Neural cell (in vitro differentiated cells): ENCODE measurements at regions not wholly inside any gene's neighbourhood (a gene's known extent, or its start where the extent isn't known, plus 50 kb on each side); places are given as distances from the start of the nearest gene placed in this dataset.

Source experiments
- H2AFZ ChIP-seq: fragments of 200-600, 300-800 bp; sonication (generic), shearing (Covaris generic); 2 replicates; pipeline ENCODE4 v1.6.0; 2014; ENCODE audit warnings: low read depth, mild to moderate bottlenecking, antibody characterized with exemption, low read length, moderate library complexity
- H3F3A ChIP-seq: fragments of 200-600 bp; shearing (Covaris generic); 2 replicates; pipeline ENCODE4 v1.6.1; 2016; ENCODE audit warnings: mild to moderate bottlenecking, moderate library complexity, mixed read lengths, antibody characterized with exemption, low read length; ENCODE audit not compliant: insufficient read depth, poor library complexity, severe bottlenecking
- H3K27ac ChIP-seq: fragments of 200-600, 300-800 bp; sonication (generic), shearing (Covaris generic); 2 replicates; pipeline ENCODE4 v1.5.1; 2014; ENCODE audit warnings: mild to moderate bottlenecking, low read length, moderate library complexity
- H3K27me3 ChIP-seq: fragments of 300-800, 200-600 bp; sonication (generic), shearing (Covaris generic); 2 replicates; pipeline ENCODE4 v1.6.0; 2014; ENCODE audit warnings: mild to moderate bottlenecking, low read depth, low read length, moderate library complexity; ENCODE audit not compliant: insufficient read depth
- H3K36me3 ChIP-seq: fragments of 300-800, 200-600 bp; sonication (generic), shearing (Covaris generic); 2 replicates; pipeline ENCODE4 v1.5.1; 2014; ENCODE audit warnings: mild to moderate bottlenecking, antibody characterized with exemption, low read length, moderate library complexity; ENCODE audit not compliant: insufficient read depth
- H3K4me2 ChIP-seq: fragments of 300-800, 200-600 bp; sonication (generic), shearing (Covaris generic); 2 replicates; pipeline ENCODE4 v1.6.0; 2014; ENCODE audit warnings: mild to moderate bottlenecking, low read length
- H3K4me3 ChIP-seq: fragments of 300-800, 200-600 bp; sonication (generic), shearing (Covaris generic); 2 replicates; pipeline ENCODE4 v1.5.1; 2014; ENCODE audit warnings: mild to moderate bottlenecking, low read length, moderate library complexity
- H3K79me2 ChIP-seq: fragments of 200-600 bp; shearing (Covaris generic); replicated peaks from 2 replicates; pipeline ENCODE4 v1.6.0; 2014; ENCODE audit warnings: mild to moderate bottlenecking, low read length, moderate library complexity; ENCODE audit not compliant: insufficient read depth
- H3K9ac ChIP-seq: fragments of 300-800, 200-600 bp; sonication (generic), shearing (Covaris generic); 2 replicates; pipeline ENCODE4 v1.6.1; 2016; ENCODE audit warnings: mild to moderate bottlenecking, low read length, mixed read lengths
- H3K9me2 ChIP-seq: fragments of 200-600 bp; shearing (Covaris generic); 2 replicates; pipeline ENCODE4 v1.6.1; 2016; ENCODE audit warnings: mild to moderate bottlenecking, low read length, mixed read lengths; ENCODE audit not compliant: insufficient read depth
- H3K9me3 ChIP-seq: fragments of 200-600, 300-800 bp; sonication (generic), shearing (Covaris generic); 2 replicates; pipeline ENCODE4 v1.6.1; 2016; ENCODE audit warnings: mild to moderate bottlenecking, mixed run types, low read length, moderate library complexity, mixed read lengths
- H4K20me1 ChIP-seq: fragments of 200-600 bp; shearing (Covaris generic); 2 replicates; pipeline ENCODE4 v1.6.1; 2016; ENCODE audit warnings: mild to moderate bottlenecking, mixed run types; ENCODE audit not compliant: insufficient read depth
- EP300 ChIP-seq: fragments of 450-650 bp; conservative IDR thresholded peaks from 2 replicates; pipeline ENCODE4 v1.6.1; 2014; ENCODE audit warnings: antibody characterized with exemption, mild to moderate bottlenecking, moderate library complexity; ENCODE audit not compliant: poor library complexity, severe bottlenecking
- EZH2 ChIP-seq: fragments of 200-600, 300-800 bp; shearing (Covaris generic), sonication (generic); IDR thresholded peaks from 2 replicates; pipeline ENCODE4 v1.6.1; 2014; ENCODE audit warnings: antibody characterized with exemption, low read length, borderline replicate concordance, mild to moderate bottlenecking; ENCODE audit not compliant: insufficient read depth, poor library complexity, severe bottlenecking
- MXI1 ChIP-seq: fragments of 450-650 bp; conservative IDR thresholded peaks from 2 replicates; pipeline ENCODE4 v1.6.1; 2014; ENCODE audit warnings: antibody characterized with exemption, mild to moderate bottlenecking; ENCODE audit not compliant: poor library complexity, severe bottlenecking
- POLR2AphosphoS5 ChIP-seq: IDR thresholded peaks from 2 replicates; pipeline ENCODE4 v1.6.1; 2012
- RAD21 ChIP-seq: fragments of 450-650 bp; conservative IDR thresholded peaks from 2 replicates; pipeline ENCODE4 v1.6.1; 2014; ENCODE audit warnings: antibody characterized with exemption, mild to moderate bottlenecking, moderate library complexity
- REST ChIP-seq: IDR thresholded peaks from 2 replicates; pipeline ENCODE4 v1.6.1; 2012; ENCODE audit warnings: borderline replicate concordance
- SMC3 ChIP-seq: fragments of 450-650 bp; conservative IDR thresholded peaks from 2 replicates; pipeline ENCODE4 v1.6.1; 2014; ENCODE audit warnings: antibody characterized with exemption, mild to moderate bottlenecking, moderate library complexity; ENCODE audit not compliant: poor library complexity
- TAF1 ChIP-seq: IDR thresholded peaks from 2 replicates; pipeline ENCODE4 v1.6.1; 2012; ENCODE audit warnings: low read depth
- TF ChIP-seq, protein P1 (sequence below): fragments of 450-650 bp; IDR thresholded peaks from 2 replicates; pipeline ENCODE4 v1.5.1; 2014; ENCODE audit warnings: antibody characterized with exemption, mild to moderate bottlenecking, moderate library complexity; ENCODE audit not compliant: poor library complexity, severe bottlenecking

DNA sequence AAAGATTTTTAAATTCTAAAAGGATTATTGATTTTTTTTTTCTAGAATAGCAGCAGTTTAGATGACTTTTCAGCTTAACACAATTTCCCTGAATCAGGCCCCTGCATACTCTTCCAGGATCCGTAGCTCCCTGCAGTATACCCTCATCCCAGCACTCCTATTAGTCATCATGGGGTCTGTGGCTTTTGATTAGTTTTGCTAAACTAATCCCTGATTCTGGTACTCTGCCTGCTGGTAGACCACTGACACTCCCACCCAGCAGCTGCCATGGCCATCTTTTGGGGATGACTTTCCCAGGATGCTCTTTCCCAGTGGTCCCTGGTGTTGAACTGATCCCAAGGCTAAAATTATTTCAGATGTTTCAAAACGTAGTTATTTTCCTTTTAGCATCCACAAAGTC, 802.0 kb downstream of the RAPGEF2 start:
- H3K79me2 ChIP-seq = no peaks in the 10 kb centered on the region
- H3K9me3 ChIP-seq = no peaks in the 10 kb centered on the region
- H3K27me3 ChIP-seq = no peaks in the 10 kb centered on the region
- H3K4me3 ChIP-seq = no peak overlapping the region
- H3K27ac ChIP-seq = no peak overlapping the region
- H3K4me2 ChIP-seq = no peak overlapping the region
- TF ChIP-seq EP300 = no peak
- TF ChIP-seq EZH2 = no peak
- no peak for TF ChIP-seq RAD21
- no peak for TF ChIP-seq REST
- TF ChIP-seq, protein P1, sequence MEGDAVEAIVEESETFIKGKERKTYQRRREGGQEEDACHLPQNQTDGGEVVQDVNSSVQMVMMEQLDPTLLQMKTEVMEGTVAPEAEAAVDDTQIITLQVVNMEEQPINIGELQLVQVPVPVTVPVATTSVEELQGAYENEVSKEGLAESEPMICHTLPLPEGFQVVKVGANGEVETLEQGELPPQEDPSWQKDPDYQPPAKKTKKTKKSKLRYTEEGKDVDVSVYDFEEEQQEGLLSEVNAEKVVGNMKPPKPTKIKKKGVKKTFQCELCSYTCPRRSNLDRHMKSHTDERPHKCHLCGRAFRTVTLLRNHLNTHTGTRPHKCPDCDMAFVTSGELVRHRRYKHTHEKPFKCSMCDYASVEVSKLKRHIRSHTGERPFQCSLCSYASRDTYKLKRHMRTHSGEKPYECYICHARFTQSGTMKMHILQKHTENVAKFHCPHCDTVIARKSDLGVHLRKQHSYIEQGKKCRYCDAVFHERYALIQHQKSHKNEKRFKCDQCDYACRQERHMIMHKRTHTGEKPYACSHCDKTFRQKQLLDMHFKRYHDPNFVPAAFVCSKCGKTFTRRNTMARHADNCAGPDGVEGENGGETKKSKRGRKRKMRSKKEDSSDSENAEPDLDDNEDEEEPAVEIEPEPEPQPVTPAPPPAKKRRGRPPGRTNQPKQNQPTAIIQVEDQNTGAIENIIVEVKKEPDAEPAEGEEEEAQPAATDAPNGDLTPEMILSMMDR = no peak
- TF ChIP-seq TAF1 = no peak
- no peak for TF ChIP-seq POLR2AphosphoS5
- TF ChIP-seq MXI1 = no peak
- no peak overlapping the region for H3K9ac ChIP-seq
- no peak overlapping the region for H2AFZ ChIP-seq
- H4K20me1 ChIP-seq = no peaks in the 10 kb centered on the region
- no peaks in the 10 kb centered on the region for H3F3A ChIP-seq
- H3K36me3 ChIP-seq = no peaks in the 10 kb centered on the region
- no peaks in the 10 kb centered on the region for H3K9me2 ChIP-seq

GRCh38 chr4:159906051-159906450, 803.2 kb downstream of the RAPGEF2 start:
- Histone ChIP-seq H3K9me3 (no peaks in the 10 kb centered on the region), H3F3A (no peaks in the 10 kb centered on the region), H3K4me3 (no peak overlapping the region), H2AFZ (no peak overlapping the region), H3K27me3 (no peaks in the 10 kb centered on the region), H4K20me1 (no peaks in the 10 kb centered on the region), H3K36me3 (no peaks in the 10 kb centered on the region), H3K4me2 (no peak overlapping the region), H3K9ac (no peak overlapping the region), H3K9me2 (no peaks in the 10 kb centered on the region), H3K79me2 (no peaks in the 10 kb centered on the region), H3K27ac (no peak overlapping the region)
- TF ChIP-seq TAF1 = no peak
- TF ChIP-seq, protein P1 = no peak
- no peak for TF ChIP-seq EZH2
- no peak for TF ChIP-seq POLR2AphosphoS5
- TF ChIP-seq SMC3 = no peak
- no peak for TF ChIP-seq EP300
- no peak for TF ChIP-seq RAD21
- TF ChIP-seq REST = no peak
- TF ChIP-seq MXI1 = no peak
